A549 (cell line): ENCODE measurements at regions not wholly inside any gene's neighbourhood (a gene's known extent, or its start where the extent isn't known, plus 50 kb on each side); places are given as distances from the start of the nearest gene placed in this dataset.

Experiments
- BCL3 ChIP-seq: fragments of >200 bp; sonication (Bioruptor Twin); formaldehyde crosslinking; IDR thresholded peaks from 3 replicates; pipeline ENCODE4 v1.6.1; 2016
- CEBPB ChIP-seq, 2 experiments: fragments of >200 bp in 1 of 2; sonication (Bioruptor Twin) in 1 of 2; formaldehyde crosslinking in 1 of 2; IDR thresholded peaks; 2 replicates each; pipeline ENCODE4 v1.6.1; 2012 to 2016
- CTCF ChIP-seq: fragments of >200 bp; sonication (Bioruptor Twin); formaldehyde crosslinking; IDR thresholded peaks from 3 replicates; pipeline ENCODE4 v1.5.1; 2016
- FOSL2 ChIP-seq, 2 experiments: fragments of 450-650 bp in 1 of 2; fragments of >200 bp in 1 of 2; sonication (Bioruptor Twin) in 1 of 2; formaldehyde crosslinking; IDR thresholded peaks; 2 replicates each; pipeline versions ENCODE4 v1.5.0 to v1.6.1; 2016 to 2020; ENCODE audit warnings: mild to moderate bottlenecking in 1 of 2, moderate library complexity in 1 of 2
- MAX ChIP-seq: IDR thresholded peaks from 2 replicates; pipeline ENCODE4 v1.6.1; 2012
- POLR2A ChIP-seq: IDR thresholded peaks from 2 replicates; pipeline ENCODE4 v1.6.1; 2012; ENCODE audit warnings: mild to moderate bottlenecking, low read length
- RAD21 ChIP-seq, 2 experiments: fragments of >200 bp in 1 of 2; sonication (Bioruptor Twin) in 1 of 2; formaldehyde crosslinking in 1 of 2; IDR thresholded peaks in 1 of 2; conservative IDR thresholded peaks in 1 of 2; 2 replicates in 1 of 2; 3 replicates in 1 of 2; pipeline ENCODE4 v1.6.1; 2012 to 2018; ENCODE audit warnings: inconsistent platforms in 1 of 2
- REST ChIP-seq: fragments of 200-600 bp; sonication (generic); IDR thresholded peaks from 2 replicates; pipeline ENCODE4 v1.6.1; 2016; ENCODE audit warnings: antibody characterized with exemption, mild to moderate bottlenecking, moderate library complexity
- SMC3 ChIP-seq: fragments of >200 bp; sonication (Bioruptor Twin); formaldehyde crosslinking; IDR thresholded peaks from 3 replicates; pipeline ENCODE4 v1.6.1; 2018; ENCODE audit warnings: inconsistent platforms

GRCh38 chr2:167771628-167772027 is 475.8 kb downstream of the STK39 start:
- TF ChIP-seq SMC3 (no peak), POLR2A (no peak), CTCF (no peak), REST (no peak), RAD21 (conservative IDR thresholded peaks at IDR 0.05 in 1 of 2, IDR thresholded peaks at IDR 0.05 in 1 of 2) (no peak), MAX (no peak), FOSL2 (IDR thresholded peaks at IDR 0.05) (no peak), FOSL2 (CRISPR knock-in tag; IDR thresholded peaks at IDR 0.05) (no peak), BCL3 (no peak), CEBPB (IDR thresholded peaks at IDR 0.05) (no peak)
